ENCODE measurements at regions not wholly inside any gene's neighbourhood (a gene's known extent, or its start where the extent isn't known, plus 50 kb on each side); places are given as distances from the start of the nearest gene placed in this dataset.

GRCh38 chr1:10891091-10891490 is 94.6 kb upstream of the CASZ1 start:
- H3K4me3 ChIP-seq (ENCODE audit: low read length) = no peak overlapping the region
- H3K27me3 ChIP-seq (ENCODE audit: control insufficient read depth, insufficient read depth, low read length, poor library complexity, severe bottlenecking) = peaks cover 26% of the 10 kb centered on the region
- H3K27ac ChIP-seq (ENCODE audit: low read depth, low read length) = no peak overlapping the region
- no peaks in the 10 kb centered on the region for H3K9me3 ChIP-seq (ENCODE audit: control insufficient read depth, low read length)
- H3K9me3 Mint-ChIP-seq = no peaks in the 10 kb centered on the region
- no peaks in the 10 kb centered on the region for H3K36me3 ChIP-seq (ENCODE audit: control insufficient read depth, insufficient read depth, low read length)
- no peaks in the 10 kb centered on the region for H3K36me3 Mint-ChIP-seq (ENCODE audit: low read depth)
- H3K4me1 ChIP-seq (ENCODE audit: control insufficient read depth, insufficient read depth, low read length) = no peaks in the 10 kb centered on the region
- TF ChIP-seq CTCF (conservative IDR thresholded peaks at IDR 0.05) = no peak
- peaks cover 43% of the 10 kb centered on the region for H3K27me3 Mint-ChIP-seq (ENCODE audit: insufficient read depth)
- H3K4me3 Mint-ChIP-seq = no peak overlapping the region
- no peak overlapping the region for H3K9ac ChIP-seq (ENCODE audit: extremely low read depth, low read length, poor library complexity, severe bottlenecking)
- WGBS, 2 experiments (ENCODE audit: insufficient coverage in 1 of 2, insufficient read length in 1 of 2) = 74 to 82% methylated on average over 4 of the region's 4 CpGs
- H3K4me1 Mint-ChIP-seq = peaks cover 12% of the 10 kb centered on the region
- no peak for DNase-seq
- no peak overlapping the region for H3K27ac Mint-ChIP-seq

- Mint-ChIP-seq H3K4me1 (peaks cover 12% of the 10 kb centered on the region), H3K27ac (no peak overlapping the region), H3K4me3 (no peak overlapping the region), H3K36me3 (ENCODE audit: low read depth) (no peaks in the 10 kb centered on the region), H3K27me3 (ENCODE audit: insufficient read depth) (peaks cover 36% of the 10 kb centered on the region), H3K9me3 (no peaks in the 10 kb centered on the region)
- Histone ChIP-seq H3K9me3 (ENCODE audit: control insufficient read depth, low read length) (no peaks in the 10 kb centered on the region), H3K36me3 (ENCODE audit: control insufficient read depth, insufficient read depth, low read length) (no peaks in the 10 kb centered on the region), H3K4me3 (ENCODE audit: low read length) (no peak overlapping the region), H3K27me3 (ENCODE audit: control insufficient read depth, insufficient read depth, low read length, poor library complexity, severe bottlenecking) (peaks cover 19% of the 10 kb centered on the region), H3K9ac (ENCODE audit: extremely low read depth, low read length, poor library complexity, severe bottlenecking) (no peak overlapping the region), H3K27ac (ENCODE audit: low read depth, low read length) (no peak overlapping the region), H3K4me1 (ENCODE audit: control insufficient read depth, insufficient read depth, low read length) (no peaks in the 10 kb centered on the region)
- 79 to 92% methylated on average over 5 of the region's 5 CpGs for WGBS, 2 experiments (ENCODE audit: insufficient coverage in 1 of 2, insufficient read length in 1 of 2)
- TF ChIP-seq CTCF (conservative IDR thresholded peaks at IDR 0.05) = no peak
- no peak for DNase-seq
Measured at GRCh38 chr1:10892138-10893065, 96.0 kb upstream of the CASZ1 start.

- no peak overlapping the region for H3K27ac Mint-ChIP-seq
- no peak for DNase-seq
- H3K27me3 Mint-ChIP-seq (ENCODE audit: insufficient read depth) = peaks cover 25% of the 10 kb centered on the region
- no peak overlapping the region for H3K4me3 Mint-ChIP-seq
- no peaks in the 10 kb centered on the region for H3K9me3 Mint-ChIP-seq
- Histone ChIP-seq H3K9ac (ENCODE audit: extremely low read depth, low read length, poor library complexity, severe bottlenecking) (no peak overlapping the region), H3K27ac (ENCODE audit: low read depth, low read length) (no peak overlapping the region), H3K4me3 (ENCODE audit: low read length) (no peak overlapping the region), H3K27me3 (ENCODE audit: control insufficient read depth, insufficient read depth, low read length, poor library complexity, severe bottlenecking) (no peaks in the 10 kb centered on the region), H3K36me3 (ENCODE audit: control insufficient read depth, insufficient read depth, low read length) (no peaks in the 10 kb centered on the region), H3K4me1 (ENCODE audit: control insufficient read depth, insufficient read depth, low read length) (no peaks in the 10 kb centered on the region), H3K9me3 (ENCODE audit: control insufficient read depth, low read length) (no peaks in the 10 kb centered on the region)
- peaks cover 4% of the 10 kb centered on the region for H3K4me1 Mint-ChIP-seq
- 86 to 96% methylated on average over 4 to 7 of the region's 7 CpGs for WGBS, 2 experiments (ENCODE audit: insufficient coverage in 1 of 2, insufficient read length in 1 of 2)
- no peak for TF ChIP-seq CTCF (conservative IDR thresholded peaks at IDR 0.05)
- no peaks in the 10 kb centered on the region for H3K36me3 Mint-ChIP-seq (ENCODE audit: low read depth)
Measured at GRCh38 chr1:10895621-10896020, 99.2 kb upstream of the CASZ1 start.

Data from endodermal cell (in vitro differentiated cells).